ENCODE measurements at regions not wholly inside any gene's neighbourhood (a gene's known extent, or its start where the extent isn't known, plus 50 kb on each side); places are given as distances from the start of the nearest gene placed in this dataset.

GRCh38 chr15:70353606-70354345 lies 256.1 kb upstream of the TLE3 start:
- no peak for DNase-seq (ENCODE audit: low spot score in 2 of 2)

DNA sequence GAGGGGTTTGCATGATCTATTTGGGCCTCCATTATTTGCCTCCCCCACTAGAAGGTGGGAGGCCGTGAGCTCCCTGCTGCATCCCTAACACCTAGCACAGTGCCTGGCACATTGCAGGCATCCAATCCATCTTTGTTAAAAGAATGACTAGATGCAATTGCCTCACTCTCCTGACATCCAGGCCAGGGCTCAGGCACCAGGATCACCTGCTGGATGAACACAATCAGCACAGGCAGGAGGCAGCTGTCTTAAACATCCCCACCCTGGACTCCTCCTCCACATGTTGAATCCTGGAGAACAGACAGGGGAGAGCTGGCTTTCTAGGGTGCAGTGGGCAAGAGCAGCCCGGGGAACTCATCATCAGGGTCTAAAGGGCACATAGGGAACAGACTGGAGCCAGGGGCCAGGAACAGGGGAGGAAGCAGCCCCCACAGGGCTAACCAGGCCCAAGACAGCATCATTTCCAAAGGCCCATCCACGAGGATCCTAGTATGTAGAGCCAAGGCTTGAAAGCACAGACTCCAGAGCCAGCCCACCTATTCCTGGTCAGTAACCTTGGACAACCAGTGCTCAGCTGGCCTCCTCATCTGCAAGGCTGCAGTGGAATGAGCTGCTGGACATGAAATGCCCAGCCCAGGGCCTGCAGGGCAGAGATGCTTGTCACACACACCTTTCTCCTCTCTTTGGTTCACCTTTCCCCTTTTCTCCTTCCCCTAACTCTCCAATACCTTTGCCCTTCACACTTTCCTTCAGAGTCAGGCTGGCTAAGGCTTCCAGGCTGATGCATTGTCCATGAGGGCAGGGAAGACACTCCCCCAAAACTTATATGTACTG lies 254.4 kb upstream of the TLE3 start:
- Histone ChIP-seq H3K4me3 (no peak overlapping the region), H3K36me3 (no peaks in the 10 kb centered on the region), H3K9me3 (no peaks in the 10 kb centered on the region), H3K27me3 (no peaks in the 10 kb centered on the region), H3K4me1 (peaks cover 3 to 12% of the 10 kb centered on the region in 2 donors), H3K27ac (no peak overlapping the region)
- no peak for DNase-seq (ENCODE audit: low spot score in 2 of 2)
- TF ChIP-seq POLR2AphosphoS5 (IDR thresholded peaks at IDR 0.05), result no peak
- TF ChIP-seq POLR2A (IDR thresholded peaks at IDR 0.05), result no peak
- TF ChIP-seq, protein P1, sequence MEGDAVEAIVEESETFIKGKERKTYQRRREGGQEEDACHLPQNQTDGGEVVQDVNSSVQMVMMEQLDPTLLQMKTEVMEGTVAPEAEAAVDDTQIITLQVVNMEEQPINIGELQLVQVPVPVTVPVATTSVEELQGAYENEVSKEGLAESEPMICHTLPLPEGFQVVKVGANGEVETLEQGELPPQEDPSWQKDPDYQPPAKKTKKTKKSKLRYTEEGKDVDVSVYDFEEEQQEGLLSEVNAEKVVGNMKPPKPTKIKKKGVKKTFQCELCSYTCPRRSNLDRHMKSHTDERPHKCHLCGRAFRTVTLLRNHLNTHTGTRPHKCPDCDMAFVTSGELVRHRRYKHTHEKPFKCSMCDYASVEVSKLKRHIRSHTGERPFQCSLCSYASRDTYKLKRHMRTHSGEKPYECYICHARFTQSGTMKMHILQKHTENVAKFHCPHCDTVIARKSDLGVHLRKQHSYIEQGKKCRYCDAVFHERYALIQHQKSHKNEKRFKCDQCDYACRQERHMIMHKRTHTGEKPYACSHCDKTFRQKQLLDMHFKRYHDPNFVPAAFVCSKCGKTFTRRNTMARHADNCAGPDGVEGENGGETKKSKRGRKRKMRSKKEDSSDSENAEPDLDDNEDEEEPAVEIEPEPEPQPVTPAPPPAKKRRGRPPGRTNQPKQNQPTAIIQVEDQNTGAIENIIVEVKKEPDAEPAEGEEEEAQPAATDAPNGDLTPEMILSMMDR (IDR thresholded peaks at IDR 0.05), result no peak
- intact Hi-C loops (cut with DNase I; ENCODE audit: low total_unique reads), result loop anchor here (5.0 kb wide), 1 partner anchor 535 kb away; no protein-coding TSS in a partner anchor

More at GRCh38 chr15:70353606-70354345, 256.1 kb upstream of the TLE3 start:
- intact Hi-C loops (cut with DNase I; ENCODE audit: low total_unique reads), result loop anchor here (5.0 kb wide), 1 partner anchor 534 kb away; no protein-coding TSS in a partner anchor
- Histone ChIP-seq H3K9me3 (no peaks in the 10 kb centered on the region), H3K4me1 (peaks cover 0 to 6% of the 10 kb centered on the region in 2 donors), H3K36me3 (no peaks in the 10 kb centered on the region), H3K4me3 (no peak overlapping the region), H3K27me3 (no peaks in the 10 kb centered on the region), H3K27ac (no peak overlapping the region)
- TF ChIP-seq, protein P1 (IDR thresholded peaks at IDR 0.05), result no peak
- TF ChIP-seq POLR2A (IDR thresholded peaks at IDR 0.05) (no peak), POLR2AphosphoS5 (IDR thresholded peaks at IDR 0.05) (no peak)

DNA sequence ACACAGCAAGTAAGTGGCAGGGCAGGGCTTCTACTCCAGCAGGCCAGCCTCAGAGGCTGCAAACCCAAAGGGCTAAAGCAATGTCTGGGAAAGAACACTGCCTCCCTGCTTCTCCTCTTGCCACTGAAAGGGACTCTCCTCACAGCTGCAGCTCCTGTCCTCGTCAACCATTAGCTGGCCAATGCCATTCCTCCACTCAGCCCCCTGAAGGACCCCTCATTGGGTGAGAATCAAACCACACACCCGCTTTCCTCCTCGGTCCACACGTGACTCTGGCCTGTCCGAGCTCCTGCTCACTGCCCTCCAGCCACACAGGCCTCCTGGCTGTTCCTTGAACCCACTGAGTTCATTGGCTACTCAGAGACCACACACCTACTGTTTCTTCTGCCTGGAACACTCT lies 253.7 kb upstream of the TLE3 start:
- Histone ChIP-seq H3K36me3 (no peaks in the 10 kb centered on the region), H3K27ac (no peak overlapping the region), H3K9me3 (no peaks in the 10 kb centered on the region), H3K4me3 (no peak overlapping the region), H3K27me3 (no peaks in the 10 kb centered on the region), H3K4me1 (peaks cover 3 to 12% of the 10 kb centered on the region in 2 donors)
- DNase-seq (ENCODE audit: low spot score in 2 of 2), result no peak
- intact Hi-C loops (cut with DNase I; ENCODE audit: low total_unique reads), result loop anchor here (5.0 kb wide), 1 partner anchor 536 kb away; no protein-coding TSS in a partner anchor
- TF ChIP-seq POLR2A (IDR thresholded peaks at IDR 0.05), result no peak
- TF ChIP-seq, protein P1 (IDR thresholded peaks at IDR 0.05), result no peak
- TF ChIP-seq POLR2AphosphoS5 (IDR thresholded peaks at IDR 0.05), result no peak

DNA sequence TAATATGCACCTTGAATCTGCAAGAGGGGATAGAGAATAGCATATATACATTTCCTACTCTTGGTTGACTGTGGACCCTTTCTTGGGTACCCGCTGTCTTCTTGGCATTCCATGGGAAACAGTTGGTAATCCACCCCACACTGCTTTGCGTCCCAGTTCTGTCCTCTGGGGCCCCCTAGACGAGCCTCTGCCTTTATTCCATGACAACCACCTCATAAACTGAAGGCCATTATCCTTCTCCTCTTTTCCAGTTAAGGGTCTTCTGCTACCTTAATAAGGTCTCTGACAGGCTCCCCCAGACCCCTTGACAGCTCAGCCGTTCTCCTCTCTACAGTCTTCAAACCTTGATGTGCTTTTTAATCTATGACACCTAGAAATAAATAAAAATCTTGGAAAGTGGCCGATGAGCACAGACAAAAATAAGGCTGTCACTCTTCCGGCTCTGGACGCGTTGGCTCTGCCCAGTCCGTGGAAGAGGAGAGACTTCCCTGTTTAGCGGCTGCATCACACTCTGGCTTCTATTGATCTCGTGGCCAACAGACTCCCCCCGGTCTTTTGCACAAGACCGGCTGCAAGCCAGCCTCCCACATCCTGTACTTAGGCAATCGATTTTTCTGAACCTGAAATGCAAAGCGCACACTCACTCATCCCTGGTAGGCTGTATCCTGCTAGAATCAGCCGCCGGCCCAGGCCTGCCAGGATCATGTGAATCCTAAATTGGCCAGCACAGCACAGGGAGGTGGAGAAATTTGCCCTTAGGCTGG lies 251.0 kb upstream of the TLE3 start:
- Histone ChIP-seq H3K27me3 (no peaks in the 10 kb centered on the region), H3K4me3 (no peak overlapping the region), H3K4me1 (peaks cover 3 to 12% of the 10 kb centered on the region in 2 donors), H3K27ac (peak overlapping the region; percentile 58 to 84), H3K36me3 (no peaks in the 10 kb centered on the region), H3K9me3 (no peaks in the 10 kb centered on the region)
- DNase-seq (ENCODE audit: low spot score in 2 of 2), result peak; percentile 65 to 84
- TF ChIP-seq POLR2AphosphoS5 (IDR thresholded peaks at IDR 0.05), result peak in 2 of 3 donors; percentile 70 to 88
- TF ChIP-seq, protein P1 (IDR thresholded peaks at IDR 0.05), result no peak
- TF ChIP-seq POLR2A (IDR thresholded peaks at IDR 0.05), result no peak
- intact Hi-C loops (cut with DNase I; ENCODE audit: low total_unique reads), result no loop called here
